Colonic mucosa (tissue), 4 donors: ENCODE measurements at regions not wholly inside any gene's neighbourhood (a gene's known extent, or its start where the extent isn't known, plus 50 kb on each side); places are given as distances from the start of the nearest gene placed in this dataset.
"Not testable (repeated sequence)": the region's sequence is repeated elsewhere in the genome, so short reads cannot be mapped to it uniquely, and the experiment has no call there.

ENCODE experiments used
- DNase-seq: peaks from one replicate; pipeline ENCODE4 v3.0.0-alpha.2; 2020
- H3K27ac ChIP-seq: fragments of 200-600 bp; one replicate; pipeline ENCODE4 v1.8.0; 2021
- H3K27me3 ChIP-seq: fragments of 200-600 bp; one replicate; pipeline ENCODE4 v1.8.0; 2021
- H3K36me3 ChIP-seq: fragments of 200-600 bp; one replicate; pipeline ENCODE4 v1.8.0; 2021
- H3K4me1 ChIP-seq: fragments of 200-600 bp; one replicate; pipeline ENCODE4 v1.8.0; 2021; ENCODE audit warnings: mild to moderate bottlenecking
- H3K4me3 ChIP-seq: fragments of 200-600 bp; one replicate; pipeline ENCODE4 v1.8.0; 2021
- H3K9ac ChIP-seq, 2 donors: one replicate each; pipeline ENCODE4 v1.7.0; 2013; ENCODE audit warnings: control low read depth in 2 of 2, low read depth in 2 of 2, low read length in 2 of 2
- H3K9me3 ChIP-seq: fragments of 200-600 bp; one replicate; pipeline ENCODE4 v1.8.0; 2021
- intact Hi-C: fragments of 100-400 bp; cut with DNase I; formaldehyde crosslinking; loops from one replicate; pipeline ENCODE4 v1.14.1; 2022
- TF ChIP-seq, protein P1 (sequence below): fragments of 200-600 bp; IDR thresholded peaks from one replicate; pipeline ENCODE4 v1.8.0; 2022; ENCODE audit warnings: antibody characterized with exemption, mild to moderate bottlenecking
- donor health status: healthy.
- donor health status: DM: no; HTN: no; CAD: no.
- donor health status: DM: no; HTN: no; CAD: no.

GRCh38 chr15:67937153-67937761 lies 97.4 kb upstream of the RNU6-1 start:
- no peak overlapping the region for H3K4me3 ChIP-seq
- H3K9ac ChIP-seq: no peak overlapping the region
- intact Hi-C loops: no loop called here
- H3K4me1 ChIP-seq: no peaks in the 10 kb centered on the region
- H3K27me3 ChIP-seq: no peaks in the 10 kb centered on the region
- H3K27ac ChIP-seq: no peak overlapping the region
- TF ChIP-seq, protein P1, sequence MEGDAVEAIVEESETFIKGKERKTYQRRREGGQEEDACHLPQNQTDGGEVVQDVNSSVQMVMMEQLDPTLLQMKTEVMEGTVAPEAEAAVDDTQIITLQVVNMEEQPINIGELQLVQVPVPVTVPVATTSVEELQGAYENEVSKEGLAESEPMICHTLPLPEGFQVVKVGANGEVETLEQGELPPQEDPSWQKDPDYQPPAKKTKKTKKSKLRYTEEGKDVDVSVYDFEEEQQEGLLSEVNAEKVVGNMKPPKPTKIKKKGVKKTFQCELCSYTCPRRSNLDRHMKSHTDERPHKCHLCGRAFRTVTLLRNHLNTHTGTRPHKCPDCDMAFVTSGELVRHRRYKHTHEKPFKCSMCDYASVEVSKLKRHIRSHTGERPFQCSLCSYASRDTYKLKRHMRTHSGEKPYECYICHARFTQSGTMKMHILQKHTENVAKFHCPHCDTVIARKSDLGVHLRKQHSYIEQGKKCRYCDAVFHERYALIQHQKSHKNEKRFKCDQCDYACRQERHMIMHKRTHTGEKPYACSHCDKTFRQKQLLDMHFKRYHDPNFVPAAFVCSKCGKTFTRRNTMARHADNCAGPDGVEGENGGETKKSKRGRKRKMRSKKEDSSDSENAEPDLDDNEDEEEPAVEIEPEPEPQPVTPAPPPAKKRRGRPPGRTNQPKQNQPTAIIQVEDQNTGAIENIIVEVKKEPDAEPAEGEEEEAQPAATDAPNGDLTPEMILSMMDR: no peak
- no peak for DNase-seq
- no peaks in the 10 kb centered on the region for H3K9me3 ChIP-seq
- H3K36me3 ChIP-seq: no peaks in the 10 kb centered on the region

- H3K36me3 ChIP-seq, H3K4me1 ChIP-seq, DNase-seq, H3K27me3 ChIP-seq, H3K9ac ChIP-seq, H3K9me3 ChIP-seq, H3K4me3 ChIP-seq, intact Hi-C loops, H3K27ac ChIP-seq: not testable (repeated sequence)
Measured at GRCh38 chr15:67939179-67939578, 99.3 kb upstream of the RNU6-1 start.

- H3K27me3 ChIP-seq, H3K4me3 ChIP-seq, H3K27ac ChIP-seq, intact Hi-C loops, H3K9me3 ChIP-seq, H3K4me1 ChIP-seq, H3K36me3 ChIP-seq, DNase-seq, H3K9ac ChIP-seq: not testable (repeated sequence)
Measured at GRCh38 chr15:67939588-67940323, 99.9 kb upstream of the RNU6-1 start.

- TF ChIP-seq, protein P1: no peak
- no peak for DNase-seq
- H3K9me3 ChIP-seq: no peaks in the 10 kb centered on the region
- intact Hi-C loops: no loop called here
- H3K4me3 ChIP-seq: no peak overlapping the region
- no peaks in the 10 kb centered on the region for H3K27me3 ChIP-seq
- H3K27ac ChIP-seq: no peak overlapping the region
- no peaks in the 10 kb centered on the region for H3K36me3 ChIP-seq
- no peaks in the 10 kb centered on the region for H3K4me1 ChIP-seq
- no peak overlapping the region for H3K9ac ChIP-seq
Measured at GRCh38 chr15:67940324-67940719, 100.5 kb upstream of the RNU6-1 start.

DNA sequence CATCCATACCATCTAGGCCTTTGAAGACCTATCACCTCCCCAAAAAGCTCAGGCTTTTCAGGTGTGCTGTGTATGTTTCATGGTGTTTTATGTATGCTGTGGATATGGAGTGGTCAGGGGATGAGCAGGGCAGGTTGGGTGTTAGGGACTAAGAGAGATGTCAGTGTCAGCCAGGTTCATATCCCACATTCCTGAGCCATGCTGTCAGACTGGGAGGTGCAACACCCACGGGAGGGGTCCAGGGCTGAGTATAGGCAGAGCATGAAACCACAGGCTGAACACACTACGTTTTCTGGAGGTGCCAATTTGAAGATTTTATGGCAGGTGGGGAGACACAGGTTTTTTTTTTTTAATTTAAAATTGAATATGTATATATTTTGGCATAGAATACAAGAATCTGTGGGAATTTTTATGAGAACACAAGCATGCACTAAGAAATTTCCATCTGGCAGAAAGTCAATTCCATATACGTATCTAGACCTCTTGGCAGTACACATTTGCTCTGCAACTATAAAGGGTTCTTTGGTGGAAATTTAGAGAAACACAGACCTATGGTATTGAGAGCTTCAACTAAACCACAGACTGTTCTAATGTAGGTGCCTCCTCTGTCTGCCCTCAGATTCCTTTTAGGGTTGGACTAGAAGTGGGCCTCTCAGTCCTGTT lies 101.9 kb upstream of the RNU6-1 start:
- H3K27ac ChIP-seq: no peak overlapping the region
- no peak overlapping the region for H3K4me3 ChIP-seq
- intact Hi-C loops: no loop called here
- TF ChIP-seq, protein P1: no peak
- H3K27me3 ChIP-seq: no peaks in the 10 kb centered on the region
- no peaks in the 10 kb centered on the region for H3K4me1 ChIP-seq
- DNase-seq: no peak
- no peaks in the 10 kb centered on the region for H3K9me3 ChIP-seq
- H3K9ac ChIP-seq: no peak overlapping the region
- H3K36me3 ChIP-seq: no peaks in the 10 kb centered on the region

GRCh38 chr15:67943475-67943874 lies 103.6 kb upstream of the RNU6-1 start:
- Histone ChIP-seq H3K4me3 (no peak overlapping the region), H3K27me3 (no peaks in the 10 kb centered on the region), H3K4me1 (no peaks in the 10 kb centered on the region), H3K27ac (no peak overlapping the region), H3K36me3 (no peaks in the 10 kb centered on the region), H3K9me3 (no peaks in the 10 kb centered on the region), H3K9ac (no peak overlapping the region)
- TF ChIP-seq, protein P1: no peak
- intact Hi-C loops: no loop called here
- no peak for DNase-seq
